ENCODE measurements at regions not wholly inside any gene's neighbourhood (a gene's known extent, or its start where the extent isn't known, plus 50 kb on each side); places are given as distances from the start of the nearest gene placed in this dataset.
"Not testable (repeated sequence)": the region's sequence is repeated elsewhere in the genome, so short reads cannot be mapped to it uniquely, and the experiment has no call there.

DNA sequence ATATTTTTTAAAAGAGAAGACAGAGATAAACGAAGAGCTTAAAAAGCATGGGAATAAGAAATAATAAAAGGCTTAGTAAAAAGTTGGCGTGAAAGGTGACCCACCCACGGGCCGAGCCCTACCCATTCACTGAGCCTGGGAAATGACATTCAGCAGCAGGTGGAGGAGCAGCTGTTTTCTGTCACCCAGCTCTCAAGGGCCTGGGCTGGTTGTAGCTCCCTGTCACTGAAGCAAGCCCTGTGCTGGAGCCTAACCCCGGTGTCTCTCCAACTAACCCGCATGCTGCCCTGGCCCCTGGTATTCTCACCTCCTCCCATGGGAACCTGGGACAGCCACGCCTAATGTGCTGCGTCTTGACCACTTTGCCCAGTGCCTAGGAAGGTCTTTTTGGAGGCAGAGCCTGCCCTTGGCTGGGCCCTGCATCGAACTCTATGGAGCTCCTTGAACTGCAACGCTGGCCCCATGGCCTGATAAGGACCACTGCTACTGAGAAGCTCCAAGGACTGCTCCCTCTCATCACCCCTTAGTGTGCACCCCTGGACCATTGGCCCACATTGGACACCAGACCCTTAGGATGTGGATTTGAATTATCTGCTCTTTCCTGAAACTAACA, 68.8 kb upstream of the IYD start:
- DNase-seq, result no peak

GRCh38 chr6:150301846-150302519, 66.8 kb upstream of the IYD start:
- DNase-seq, result peak; percentile 74

DNA sequence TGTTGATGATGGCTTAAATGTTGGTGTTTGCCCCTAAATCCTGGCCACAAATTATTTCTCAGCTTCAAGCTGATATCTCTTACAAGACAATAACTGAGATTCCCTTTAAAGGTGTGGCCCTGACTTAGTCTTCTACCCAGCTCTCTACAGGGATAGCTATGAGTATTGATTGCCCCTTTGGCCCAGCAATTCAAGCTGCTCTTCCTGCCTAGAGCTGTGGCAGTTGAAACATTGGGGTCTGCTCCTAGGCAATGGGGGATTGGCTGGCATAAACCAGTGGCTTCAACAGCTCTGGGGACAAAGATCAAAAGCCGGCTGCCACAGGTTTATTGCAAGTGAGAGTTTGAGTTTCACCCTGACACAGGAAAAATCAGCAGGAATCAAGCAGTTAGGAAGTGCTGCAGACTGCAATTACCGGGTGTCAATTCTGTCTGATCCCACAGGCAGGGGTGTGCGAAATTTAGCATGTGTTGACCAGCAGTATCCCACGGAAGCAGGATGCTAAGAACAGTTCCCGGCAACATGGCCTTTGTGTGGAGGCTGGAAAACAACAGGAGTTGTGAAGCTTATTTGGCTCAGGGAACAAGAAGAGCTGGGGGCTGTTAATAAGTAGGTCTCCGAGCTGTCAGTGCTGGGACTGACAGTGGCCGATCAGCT, 66.2 kb upstream of the IYD start:
- no peak for DNase-seq

DNA sequence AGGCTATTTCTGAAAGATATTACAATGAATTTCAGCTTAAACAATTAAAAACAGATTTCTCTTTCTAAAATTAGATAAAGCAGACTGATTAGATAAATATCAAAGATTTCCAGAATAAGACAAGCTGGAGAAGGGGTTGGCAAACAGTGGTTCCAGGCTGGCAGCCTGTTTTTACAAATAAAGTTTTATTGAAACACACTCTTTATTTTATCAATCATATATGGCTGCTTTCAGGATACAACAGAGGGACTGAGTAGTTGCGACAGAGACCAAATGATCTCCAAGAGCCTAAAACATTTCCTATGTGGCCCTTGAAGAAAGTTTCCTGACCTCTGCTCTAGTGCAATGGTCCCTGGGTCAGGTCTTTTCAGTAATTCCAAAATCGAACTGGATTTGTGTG, 65.6 kb upstream of the IYD start:
- no peak for DNase-seq

DNA sequence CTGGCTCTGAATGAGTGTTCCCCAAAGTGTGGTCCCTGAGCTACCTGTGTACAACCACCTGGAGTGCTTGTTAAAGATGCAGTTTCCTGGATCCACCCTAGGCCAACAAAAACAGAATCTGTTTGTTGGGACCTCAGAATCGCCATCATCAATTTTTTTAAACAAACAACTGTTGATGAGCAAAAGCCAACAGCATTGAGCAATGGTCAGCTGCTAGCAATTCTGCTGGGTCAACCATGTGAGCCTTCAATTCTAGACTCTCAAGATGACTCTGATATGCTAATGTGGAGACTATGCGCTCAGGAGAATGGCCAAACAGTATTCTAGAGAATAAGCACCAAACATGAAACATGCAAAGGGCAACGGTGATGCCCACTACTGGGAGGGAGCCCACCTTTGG, 64.4 kb upstream of the IYD start:
- DNase-seq, result no peak

- DNase-seq, result no peak
These were observed 62.5 kb upstream of the IYD start for GRCh38 chr6:150306290-150306689.

DNA sequence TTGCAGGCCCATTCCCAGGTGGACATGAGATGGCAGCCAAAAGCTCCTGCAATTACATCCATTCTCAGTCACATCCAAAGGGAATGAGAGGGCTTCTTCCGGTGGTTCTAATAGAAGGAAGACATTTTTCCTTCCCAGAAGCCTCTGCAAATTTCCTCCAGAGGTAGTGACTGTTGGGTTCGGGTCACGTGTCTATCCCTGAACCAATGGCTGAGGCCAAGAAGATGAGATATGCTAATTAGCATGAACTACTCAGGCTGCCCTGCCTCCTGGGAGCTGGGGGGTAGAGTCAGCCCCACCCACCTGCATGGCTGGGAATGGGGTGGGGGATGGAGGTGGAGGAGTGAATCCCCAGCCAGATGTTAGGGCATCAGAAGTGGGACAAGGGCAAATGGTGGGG, 61.3 kb upstream of the IYD start:
- no peak for DNase-seq

DNA sequence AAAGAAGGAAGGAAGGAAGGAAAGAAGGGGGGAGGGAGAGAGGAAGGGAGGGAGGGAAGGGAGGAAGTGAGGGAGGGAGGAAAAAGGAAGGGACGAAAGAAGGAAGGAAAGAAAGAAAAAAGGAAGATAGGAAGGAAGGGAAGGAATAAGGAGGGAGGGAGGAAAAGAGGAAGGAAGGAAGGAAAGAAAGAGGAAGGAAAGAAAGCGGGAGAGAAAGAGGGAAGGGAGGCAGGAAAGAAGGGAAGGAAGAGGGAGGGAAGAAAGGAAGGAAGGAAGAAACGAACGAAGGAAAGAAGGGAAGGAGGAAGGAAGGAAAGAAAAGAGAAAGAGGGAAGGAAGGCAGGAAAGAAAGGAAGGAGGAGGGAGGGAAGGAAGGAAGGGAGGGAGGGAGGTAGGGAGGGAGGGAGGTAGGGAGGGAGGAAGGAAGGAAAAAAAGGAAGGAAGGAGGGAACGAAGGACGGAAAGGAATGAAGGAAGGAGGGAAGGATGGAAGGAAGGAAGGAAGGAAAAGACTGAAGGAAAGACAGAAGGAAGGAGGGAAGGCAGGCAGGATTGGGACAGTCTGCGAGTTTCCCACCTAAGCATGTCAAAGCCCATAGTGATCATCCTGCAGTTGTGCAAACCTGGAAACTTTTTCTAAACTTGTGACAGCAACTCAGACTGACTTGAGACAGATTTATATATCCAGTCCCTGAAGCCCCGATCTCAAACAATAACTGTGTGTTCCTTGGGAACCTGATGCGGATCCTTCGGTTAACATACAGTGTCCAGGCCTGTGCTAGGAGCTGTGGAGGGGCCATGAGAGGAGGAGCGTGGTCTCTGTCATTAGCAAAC, 59.8 kb upstream of the IYD start:
- DNase-seq, result no peak

GRCh38 chr6:150310539-150310938, 58.3 kb upstream of the IYD start:
- DNase-seq, result no peak

DNA sequence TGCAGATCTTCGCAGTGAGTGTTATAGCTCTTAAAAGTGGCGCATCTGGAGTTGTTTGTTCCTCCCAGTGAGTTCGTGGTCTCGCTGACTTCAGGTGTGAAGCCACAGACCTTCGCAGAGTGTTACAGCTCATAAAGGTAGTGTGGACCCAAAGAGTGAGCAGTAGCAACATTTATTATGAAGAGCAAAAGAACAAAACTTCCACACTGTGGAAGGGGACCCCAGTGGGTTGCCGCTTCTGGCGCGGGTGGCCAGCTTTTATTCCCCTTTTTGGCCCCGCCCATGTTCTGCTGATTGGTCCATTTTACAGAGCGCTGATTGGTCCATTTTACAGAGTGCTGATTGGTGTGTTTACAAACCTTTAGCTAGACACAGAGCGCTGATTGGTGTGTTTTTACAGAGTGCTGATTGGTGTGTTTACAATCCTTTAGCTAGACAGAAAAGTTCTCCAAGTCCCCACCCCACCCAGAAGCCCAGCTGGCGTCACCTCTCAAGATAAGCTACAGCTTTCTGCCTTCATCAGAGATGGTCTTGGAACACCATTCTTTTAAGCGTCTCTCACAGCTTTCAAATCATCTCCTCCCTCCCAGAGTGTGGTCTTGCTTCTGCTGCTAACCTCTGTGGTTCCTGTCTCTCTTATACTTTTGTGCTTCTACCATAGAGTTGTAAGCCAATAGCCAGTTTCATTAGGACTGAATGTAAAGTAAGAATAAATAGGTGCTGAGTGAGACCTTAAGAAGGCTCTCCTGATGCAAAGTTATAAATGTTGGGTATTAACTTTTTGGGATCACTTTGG, 57.5 kb upstream of the IYD start:
- DNase-seq, result not testable (repeated sequence)

DNA sequence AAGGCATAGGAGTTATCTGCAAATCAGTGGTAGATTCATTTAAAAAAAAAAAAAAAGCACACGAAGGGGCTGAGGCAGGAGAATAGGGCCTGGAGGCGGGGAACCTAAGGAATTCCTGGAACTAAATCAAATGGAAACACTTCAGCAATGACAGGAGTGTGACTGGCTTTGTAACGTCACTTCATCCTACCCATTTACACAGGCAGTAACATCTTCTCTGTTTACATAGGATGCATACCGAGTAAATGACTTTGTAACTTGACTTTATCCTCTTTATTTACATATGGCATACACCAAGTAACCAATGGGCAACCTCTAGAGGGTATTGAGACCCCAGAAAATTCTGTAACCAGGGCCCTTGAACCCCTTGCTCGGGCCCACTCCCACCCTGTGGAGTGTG, 56.4 kb upstream of the IYD start:
- DNase-seq, result no peak

GRCh38 chr6:150312844-150313584, 55.8 kb upstream of the IYD start:
- no peak for DNase-seq

- no peak for DNase-seq
These were observed 55.0 kb upstream of the IYD start for GRCh38 chr6:150313781-150314180.

- no peak for DNase-seq
These were observed 54.3 kb upstream of the IYD start for GRCh38 chr6:150314230-150315188.

- DNase-seq, result no peak
These were observed 53.2 kb upstream of the IYD start for GRCh38 chr6:150315626-150316025.

- DNase-seq, result no peak
These were observed 51.9 kb upstream of the IYD start for GRCh38 chr6:150316936-150317335.
